ENCODE measurements at regions not wholly inside any gene's neighbourhood (a gene's known extent, or its start where the extent isn't known, plus 50 kb on each side); places are given as distances from the start of the nearest gene placed in this dataset.

GRCh38 chrX:81874807-81875206, 672.9 kb downstream of the SH3BGRL start:
- no TSS peak for BruUV-seq (replicated peaks)
- Histone ChIP-seq H4K8ac (ENCODE audit: low read depth in 2 of 2, low read length in 2 of 2) (no peak overlapping the region), H3K27ac (ENCODE audit: insufficient read depth, low read length) (no peak overlapping the region), H3K9ac (ENCODE audit: low read depth, low read length) (no peak overlapping the region), H3K23ac (ENCODE audit: low read depth, low read length) (no peak overlapping the region), H3K4me1 (ENCODE audit: control insufficient read depth, insufficient read depth, low read length) (no peaks in the 10 kb centered on the region), H3K56ac (ENCODE audit: extremely low read depth, insufficient read depth, low read length) (no peak overlapping the region), H3K18ac (ENCODE audit: low read depth, low read length) (no peak overlapping the region), H3K9me1 (ENCODE audit: insufficient read depth, low read length) (no peaks in the 10 kb centered on the region), H2AFZ (replicated peaks; ENCODE audit: low read length, poor library complexity) (no peak overlapping the region), H2AK5ac (ENCODE audit: low read depth, low read length) (no peak overlapping the region), H3K4ac (ENCODE audit: low read depth, low read length) (no peak overlapping the region), H4K91ac (ENCODE audit: insufficient read depth, low read depth, low read length) (no peak overlapping the region), H4K20me1 (ENCODE audit: insufficient read depth, low read length) (no peaks in the 10 kb centered on the region), H3K79me1 (ENCODE audit: low read depth in 1 of 2, low read length in 2 of 2) (no peaks in the 10 kb centered on the region), H3K4me2 (ENCODE audit: low read depth, low read length) (no peak overlapping the region), H2BK20ac (ENCODE audit: low read depth, low read length) (no peak overlapping the region), H3K14ac (replicated peaks; ENCODE audit: low read depth, low read length) (no peak overlapping the region), H3K4me3 (ENCODE audit: insufficient read depth, low read depth, low read length) (no peak overlapping the region), H2BK15ac (ENCODE audit: low read depth, low read length) (no peak overlapping the region), H3K36me3 (ENCODE audit: control insufficient read depth, insufficient read depth, low read length) (no peaks in the 10 kb centered on the region), H2AK9ac (replicated peaks; ENCODE audit: low read depth, low read length, poor library complexity) (no peak overlapping the region), H2BK120ac (ENCODE audit: low read depth, low read length) (no peak overlapping the region), H2BK5ac (ENCODE audit: low read depth, low read length, poor library complexity, severe bottlenecking) (no peak overlapping the region), H3K9me3 (ENCODE audit: control insufficient read depth, insufficient read depth, low read length) (peaks cover 19% of the 10 kb centered on the region), H4K5ac (ENCODE audit: low read depth, low read length) (no peak overlapping the region), H3K27me3 (ENCODE audit: control insufficient read depth, insufficient read depth, low read length) (no peaks in the 10 kb centered on the region)
- DNase-seq = no peak
- ChIA-PET POLR2A (ENCODE audit: unreplicated experiment) (no interaction called here), CTCF (no interaction called here)
- in situ Hi-C loops (cut with MboI; ENCODE audit: low sequenced_read_pairs) = no loop called here
- intact Hi-C loops (cut with micrococcal nuclease) = no loop called here
- TF ChIP-seq RAD21 (IDR thresholded peaks at IDR 0.05; ENCODE audit: low read length) (no peak), RFX5 (IDR thresholded peaks at IDR 0.05; ENCODE audit: low read depth, low read length) (no peak), RCOR1 (IDR thresholded peaks at IDR 0.05; ENCODE audit: insufficient replicate concordance, low read length) (no peak), CTCF (conservative IDR thresholded peaks at IDR 0.05; ENCODE audit: low read depth, low read length) (no peak), POLR2A (IDR thresholded peaks at IDR 0.05; ENCODE audit: low read depth, low read length) (no peak), CEBPB (IDR thresholded peaks at IDR 0.05; ENCODE audit: low read depth, low read length) (peak; percentile 86)
- no peak for ATAC-seq (ENCODE audit: low read depth)
- WGBS, 2 experiments (ENCODE audit: extremely low coverage in 2 of 2, insufficient read length in 1 of 2) = 86% methylated on average over 1 of the region's 3 CpGs; no CpG with 5 or more reads in 1 of the 2 experiments
- dilution Hi-C loops (cut with HindIII; ENCODE audit: low sequenced_read_pairs, unreplicated experiment) = no loop called here
